CD4-positive, alpha-beta T cell treated with Interleukin-15 for 1 hour (primary cell): ENCODE measurements at regions not wholly inside any gene's neighbourhood (a gene's known extent, or its start where the extent isn't known, plus 50 kb on each side); places are given as distances from the start of the nearest gene placed in this dataset.

Experiments used
- DNase-seq: peaks from one replicate; pipeline ENCODE4 v3.0.0-alpha.2; 2020

DNA sequence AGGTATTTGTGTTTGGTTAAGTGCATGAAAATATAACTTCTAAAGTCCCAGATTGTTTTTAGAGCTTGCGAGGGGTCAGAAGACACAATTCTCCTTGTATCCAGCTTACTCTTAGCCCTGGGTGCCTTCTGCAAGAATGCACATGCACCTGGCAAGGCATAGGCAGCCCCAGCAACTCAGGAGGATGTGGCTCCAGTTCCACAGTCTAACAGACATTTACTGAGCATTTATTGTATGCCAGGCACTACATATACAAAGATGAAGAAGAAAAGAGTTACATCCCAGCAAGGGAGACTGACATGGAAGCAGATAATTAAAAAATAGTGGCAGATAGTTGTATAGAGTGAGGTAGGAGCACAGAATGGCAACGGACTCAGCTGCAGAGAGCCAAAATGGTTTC, 101.1 kb upstream of the FRY start:
- DNase-seq, result no peak

DNA sequence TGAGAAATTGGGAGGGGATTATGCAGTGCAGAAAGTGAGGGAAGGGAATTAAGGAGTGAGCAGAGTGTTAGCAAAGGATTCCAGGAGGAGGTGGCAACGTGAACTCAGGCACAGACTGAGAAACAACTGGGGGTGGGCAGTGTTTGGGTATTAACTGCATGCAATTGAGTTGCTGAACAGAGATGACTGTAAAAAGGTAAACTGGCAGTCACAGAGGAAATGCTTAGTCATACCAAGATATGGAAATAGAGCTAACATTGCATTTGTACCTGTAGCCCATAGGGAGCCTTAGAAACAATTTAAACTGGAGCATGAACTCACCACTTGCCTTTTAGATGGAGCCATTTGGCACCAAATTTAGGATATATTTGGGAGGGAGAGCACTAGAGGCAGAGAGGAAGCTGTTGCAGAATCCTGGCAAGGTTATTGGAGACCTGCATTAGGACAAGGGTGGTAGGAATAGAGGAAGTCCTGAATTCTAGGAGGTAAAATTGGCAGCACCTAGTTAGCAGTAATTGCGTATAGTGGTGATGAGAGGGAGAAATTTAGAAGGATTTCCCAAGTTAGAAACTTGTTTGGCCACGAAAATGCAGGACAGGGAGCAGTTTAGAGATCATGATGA, 100.6 kb upstream of the FRY start:
- DNase-seq, result no peak

DNA sequence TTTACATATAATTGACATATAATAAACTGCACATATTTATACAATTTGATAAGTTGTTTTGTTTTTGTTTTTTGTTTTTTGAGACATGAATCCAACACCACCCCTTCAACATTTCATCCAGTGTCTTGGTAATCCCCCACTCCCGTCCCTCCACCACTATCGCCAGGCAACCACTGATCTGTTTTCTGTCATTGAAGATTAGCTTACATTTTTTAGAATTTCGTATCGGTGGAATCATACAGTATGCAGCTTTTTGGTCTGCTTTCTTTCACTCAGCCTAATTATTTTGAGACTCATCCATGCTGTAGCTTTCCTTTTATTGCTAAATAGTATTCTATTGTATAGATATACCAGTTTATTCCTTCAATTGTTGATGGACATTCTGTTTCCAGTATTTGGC, 94.1 kb upstream of the FRY start:
- no peak for DNase-seq

DNA sequence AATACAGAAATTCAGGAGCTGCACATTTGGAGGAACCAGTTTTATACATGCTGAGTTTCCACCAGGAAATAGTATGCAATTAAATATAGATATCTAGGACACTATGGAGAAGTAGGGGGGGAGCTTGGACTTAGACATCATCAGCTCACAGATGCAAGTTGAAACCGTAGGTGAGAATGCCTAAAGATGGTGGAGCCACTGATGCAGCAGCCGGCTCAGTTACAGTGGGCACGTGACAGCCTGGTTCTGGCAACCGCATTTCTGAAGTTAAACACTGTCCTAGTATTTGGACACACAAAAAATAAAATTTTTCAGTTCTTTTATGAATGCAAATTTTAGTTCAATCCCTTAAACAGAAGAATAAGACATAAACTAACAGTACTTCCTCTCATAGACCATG, 91.5 kb upstream of the FRY start:
- no peak for DNase-seq

DNA sequence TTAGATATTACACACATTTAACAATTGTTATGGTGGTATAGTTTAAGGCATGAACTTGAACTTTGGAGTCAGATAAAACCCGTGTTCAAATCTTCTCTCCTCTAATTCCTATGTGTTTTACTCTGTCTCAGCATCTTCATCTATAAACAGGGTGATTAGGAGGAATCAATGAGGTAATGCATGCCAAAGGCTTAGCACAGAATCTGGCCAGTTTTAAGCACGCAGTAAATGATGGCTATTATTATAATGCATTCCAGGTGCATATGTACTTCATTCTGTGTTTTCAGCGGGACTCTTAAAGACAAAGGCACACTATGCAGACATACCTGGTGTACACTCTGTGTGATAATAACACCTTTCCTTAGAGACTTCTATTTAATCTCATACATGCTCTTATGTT, 88.0 kb upstream of the FRY start:
- no peak for DNase-seq

DNA sequence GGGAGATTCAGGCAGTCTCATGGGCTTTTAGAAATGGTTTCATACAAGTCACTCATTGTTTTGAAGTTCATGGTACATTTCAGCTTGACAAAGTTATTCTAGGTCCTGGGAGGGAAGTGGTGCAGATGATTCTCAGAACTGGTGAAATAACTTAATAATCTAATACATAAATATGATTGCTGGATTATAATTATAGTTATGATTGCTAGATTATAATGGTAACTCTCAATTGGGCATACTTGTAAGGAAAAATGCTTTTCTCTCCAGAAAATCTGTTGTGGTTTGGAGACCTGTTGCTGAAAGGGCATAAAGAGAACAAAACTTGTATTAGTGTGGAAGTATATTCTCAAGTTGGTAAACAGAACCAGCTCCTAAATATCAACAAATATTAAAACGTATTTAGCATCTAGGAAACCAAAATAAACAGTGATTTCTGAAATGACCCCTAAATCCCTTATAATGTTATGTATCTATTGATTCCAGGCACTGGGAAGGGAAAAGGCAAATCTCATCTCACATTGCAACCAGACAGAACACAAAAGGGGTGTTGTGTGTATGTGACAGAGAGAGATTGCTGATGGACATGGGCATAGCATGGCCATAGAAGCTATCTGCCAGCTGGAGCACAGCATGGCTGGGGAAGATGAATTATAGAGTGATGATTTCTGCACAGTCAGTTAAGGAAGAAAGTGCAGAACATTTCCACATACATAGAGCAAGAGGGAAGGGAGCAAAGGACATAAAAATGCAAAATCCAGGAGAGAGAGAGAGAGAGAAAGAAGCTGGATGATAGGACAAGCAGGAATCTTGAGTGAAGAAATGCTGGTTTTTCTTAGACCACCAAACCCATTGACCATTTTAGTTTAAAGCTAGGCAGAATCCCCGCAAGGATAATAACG, 87.1 kb upstream of the FRY start:
- DNase-seq, result no peak

DNA sequence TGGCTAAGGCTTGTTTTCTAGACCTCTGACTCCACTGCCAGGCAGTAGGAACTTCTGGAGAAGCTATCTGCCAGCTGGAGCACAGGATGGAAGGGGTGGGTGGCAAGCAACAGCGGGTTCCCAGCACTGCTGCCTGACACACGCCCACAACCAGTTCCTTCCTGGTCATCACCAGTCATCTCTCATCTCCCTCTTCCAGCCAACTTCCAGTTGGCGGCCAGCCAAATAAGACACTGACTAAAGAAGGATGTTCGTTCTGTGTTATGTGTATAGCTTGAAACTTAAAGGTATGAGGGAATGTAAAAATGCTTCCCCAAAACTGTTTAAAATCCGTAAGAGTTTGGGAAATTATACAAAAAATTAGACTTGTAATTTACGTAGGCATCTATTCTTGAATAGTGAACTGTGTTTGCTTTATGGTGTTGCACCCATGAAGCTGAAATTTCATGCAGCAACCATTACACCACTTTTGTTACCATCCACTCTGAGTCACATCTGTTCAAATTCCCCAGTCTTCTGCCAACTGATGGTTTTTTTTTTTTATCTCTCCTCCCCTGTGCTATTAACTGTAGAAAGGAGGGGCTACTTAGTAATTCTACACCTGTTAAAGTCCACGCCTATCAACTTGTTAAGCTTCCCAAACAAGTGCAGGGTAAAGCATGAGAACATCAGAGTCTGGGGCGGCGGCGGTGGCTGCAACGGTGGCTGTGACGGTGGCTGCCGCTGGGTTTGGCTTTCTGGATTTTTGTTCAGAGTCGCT, 86.2 kb upstream of the FRY start:
- peak; percentile 62 for DNase-seq

DNA sequence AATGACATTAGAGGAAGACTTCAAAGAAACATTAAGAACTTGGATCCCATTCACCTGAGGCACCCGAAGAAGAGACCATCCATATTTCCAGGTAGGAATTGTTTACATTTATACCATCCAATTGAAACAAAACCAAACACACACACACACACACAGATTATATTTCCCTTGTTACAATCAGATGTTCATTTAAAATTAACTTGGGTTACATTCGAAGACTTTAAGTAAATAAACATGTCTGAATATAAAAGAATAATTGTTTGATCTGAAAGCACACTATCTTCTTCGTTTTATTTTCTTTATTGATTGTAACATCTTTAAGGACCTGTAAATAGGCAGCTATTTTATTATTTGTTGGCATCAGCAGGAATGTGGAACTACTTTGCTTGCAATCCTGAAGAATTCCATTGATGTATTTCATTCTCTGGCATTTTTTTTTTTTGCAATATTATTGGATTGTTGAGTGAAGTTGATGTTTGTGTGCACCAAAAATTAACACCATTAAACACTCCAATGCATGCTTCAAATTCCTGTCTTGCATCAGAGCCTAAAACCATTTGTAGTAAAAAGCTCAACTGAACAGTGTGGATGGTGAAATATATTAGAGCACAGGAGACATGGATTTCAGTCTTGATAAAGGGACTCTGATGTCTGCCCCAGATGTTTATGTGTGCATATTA, 85.3 kb upstream of the FRY start:
- no peak for DNase-seq

DNA sequence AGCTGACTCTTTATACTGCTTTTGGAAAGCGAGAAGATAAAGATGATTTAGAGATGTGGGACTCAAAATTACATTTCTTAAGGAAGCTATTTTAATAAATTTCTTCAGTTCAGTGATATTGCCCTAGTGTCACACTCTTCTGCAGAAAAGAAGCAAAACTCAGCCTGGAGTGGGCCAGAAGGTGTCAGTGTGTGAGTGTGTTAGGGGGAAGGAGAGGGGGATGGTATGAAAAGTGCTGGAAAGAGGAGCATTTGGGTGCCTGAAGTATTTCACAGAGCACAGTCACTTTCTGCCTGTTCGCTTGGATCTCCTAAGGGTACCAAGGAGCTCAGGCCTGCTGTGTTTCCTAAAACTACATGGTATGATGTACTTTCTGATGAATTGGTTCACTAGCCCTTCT, 84.5 kb upstream of the FRY start:
- DNase-seq, result no peak

DNA sequence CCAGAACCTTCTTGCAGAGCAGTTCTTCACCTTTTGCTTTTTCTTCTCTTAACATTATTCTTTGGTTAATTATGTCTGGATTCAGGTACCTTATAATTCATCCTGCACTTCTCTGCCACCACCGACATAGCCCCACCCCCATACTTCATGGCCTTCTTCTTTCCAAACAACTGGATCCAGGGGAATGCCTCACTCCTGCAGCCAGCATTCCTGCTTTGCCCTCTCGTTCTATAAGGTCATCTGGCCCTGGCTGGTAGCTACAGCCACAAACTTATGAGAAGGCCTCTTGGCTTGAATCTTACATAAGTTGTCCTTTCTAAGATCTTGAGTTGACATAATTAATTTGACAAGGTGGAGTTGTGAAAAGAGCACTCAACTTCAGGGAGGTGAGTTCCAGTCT, 84.1 kb upstream of the FRY start:
- DNase-seq, result no peak

DNA sequence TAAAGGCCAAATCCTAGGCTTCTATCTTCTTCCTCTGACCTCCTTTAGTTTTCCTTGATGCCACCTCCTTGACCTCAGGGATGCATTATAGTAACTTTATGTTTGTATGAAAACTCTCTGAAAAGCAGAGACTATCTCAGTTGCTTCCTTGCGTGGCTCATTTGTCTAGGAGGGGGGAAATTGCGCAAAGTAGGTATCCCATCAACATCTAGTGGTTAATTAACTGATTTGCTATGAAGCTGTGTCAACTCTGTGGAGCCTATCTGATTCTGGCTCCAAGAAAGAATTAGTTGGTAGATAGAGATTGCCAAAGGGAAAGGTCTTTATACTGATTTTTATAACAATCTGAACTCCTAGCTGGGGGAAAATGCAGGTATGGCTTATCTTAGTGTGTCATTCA, 82.1 kb upstream of the FRY start:
- no peak for DNase-seq

DNA sequence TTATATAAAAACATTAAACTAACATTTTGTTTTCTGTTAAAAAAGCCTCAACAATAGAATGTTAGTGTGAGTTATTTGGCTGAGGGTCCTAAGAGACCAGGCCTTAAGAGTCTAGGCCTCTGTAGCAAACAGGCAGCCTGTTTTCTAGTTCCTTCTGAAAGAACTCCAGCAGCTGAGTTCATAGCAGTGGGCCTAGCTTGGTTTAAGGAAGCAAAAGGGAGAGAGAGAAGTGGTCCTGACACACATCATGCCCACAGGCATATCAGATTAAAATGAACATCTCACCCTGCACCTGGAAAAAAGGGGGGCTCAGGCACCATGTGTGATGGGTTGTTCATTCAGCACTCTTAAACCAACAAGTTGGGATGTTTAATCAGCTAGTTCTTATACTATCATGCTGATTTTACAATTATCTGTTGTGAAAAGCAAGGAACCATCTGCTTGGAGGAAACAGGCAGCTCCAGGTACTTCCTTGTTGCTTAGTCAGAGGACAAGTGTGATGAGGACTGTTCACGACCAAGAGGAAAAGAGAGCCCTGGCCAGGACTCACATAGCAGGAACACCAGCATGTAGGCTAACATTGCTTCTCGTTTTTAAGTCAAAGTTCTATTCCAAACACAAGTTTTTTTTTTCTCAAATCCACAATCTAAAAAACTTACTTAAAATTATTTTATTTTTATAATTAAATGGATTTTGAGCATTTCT, 81.3 kb upstream of the FRY start:
- DNase-seq, result no peak

DNA sequence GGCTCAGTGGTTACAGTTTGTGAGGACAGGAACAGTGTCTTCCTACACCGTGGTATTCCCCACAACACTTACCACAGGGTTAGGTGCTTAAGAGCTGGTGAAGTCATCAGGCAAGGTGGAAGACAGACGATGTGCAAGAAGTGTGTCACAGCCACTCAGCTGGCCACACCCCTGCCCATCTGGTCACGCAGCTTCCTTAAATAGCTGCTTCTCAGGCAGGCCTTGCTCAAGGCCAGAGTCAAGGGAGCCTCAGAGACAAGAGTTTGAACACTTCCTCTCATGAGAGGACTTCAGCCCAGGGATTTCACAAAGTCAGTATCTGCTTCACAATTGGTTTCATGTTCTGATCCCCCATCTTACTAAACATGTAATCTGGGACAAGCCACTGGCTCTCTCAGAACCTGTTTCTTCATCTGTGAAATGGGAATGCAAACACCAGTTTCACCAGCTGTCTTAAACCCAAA, 80.3 kb upstream of the FRY start:
- DNase-seq, result peak; percentile 89

DNA sequence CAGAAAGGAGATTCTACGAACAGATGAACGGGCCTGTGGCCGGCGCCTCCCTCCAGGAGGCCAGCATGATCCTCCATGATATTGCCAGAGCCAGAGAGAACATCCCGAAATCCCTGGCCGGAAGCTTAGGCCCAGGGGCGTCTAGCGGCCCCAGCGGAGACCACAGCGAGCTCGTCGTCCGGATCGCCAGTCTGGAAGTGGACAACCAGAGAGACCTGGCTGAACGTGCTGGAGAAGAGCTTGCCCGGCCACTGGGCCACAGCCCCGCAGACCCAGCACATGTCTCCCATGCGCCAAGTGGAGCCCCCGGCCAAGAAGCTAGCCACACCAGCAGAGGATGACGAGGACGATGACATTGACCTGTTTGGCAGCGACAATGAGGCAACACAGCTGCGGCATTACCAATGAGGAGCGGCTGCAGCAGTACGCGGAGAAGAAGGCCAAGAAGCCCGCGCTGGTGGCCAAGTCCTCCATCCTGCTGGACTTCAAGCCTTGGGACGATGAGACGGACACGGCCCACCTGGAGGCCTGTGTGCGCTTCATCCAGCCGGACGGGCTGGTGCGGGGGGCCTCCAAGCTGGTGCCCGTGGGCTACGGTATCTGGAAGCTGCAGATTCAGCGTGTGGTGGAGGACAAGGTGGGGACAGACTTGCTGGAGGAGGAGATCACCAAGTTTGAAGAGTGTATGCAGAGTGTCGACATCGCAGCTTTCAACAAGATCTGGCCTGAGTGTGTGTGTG, 78.8 kb upstream of the FRY start:
- no peak for DNase-seq

DNA sequence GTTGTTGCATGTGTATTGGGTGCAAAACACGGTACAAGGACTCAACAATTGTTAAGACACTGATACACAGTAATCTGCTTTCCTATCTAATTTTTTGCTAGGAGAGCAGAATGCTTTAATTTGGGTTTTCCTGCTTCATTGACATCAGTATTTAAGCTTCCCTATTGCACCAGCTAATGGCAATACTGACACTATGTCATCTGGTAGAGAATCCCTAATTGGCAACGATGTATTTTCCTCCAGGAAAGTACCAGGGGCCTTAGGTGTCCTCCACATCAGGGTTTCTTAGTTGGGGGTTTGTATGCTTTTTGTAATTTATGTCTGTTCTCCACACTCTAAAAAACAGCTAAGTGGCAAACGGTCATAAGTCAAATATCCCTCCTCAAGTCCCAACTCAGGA, 76.5 kb upstream of the FRY start:
- DNase-seq, result no peak

DNA sequence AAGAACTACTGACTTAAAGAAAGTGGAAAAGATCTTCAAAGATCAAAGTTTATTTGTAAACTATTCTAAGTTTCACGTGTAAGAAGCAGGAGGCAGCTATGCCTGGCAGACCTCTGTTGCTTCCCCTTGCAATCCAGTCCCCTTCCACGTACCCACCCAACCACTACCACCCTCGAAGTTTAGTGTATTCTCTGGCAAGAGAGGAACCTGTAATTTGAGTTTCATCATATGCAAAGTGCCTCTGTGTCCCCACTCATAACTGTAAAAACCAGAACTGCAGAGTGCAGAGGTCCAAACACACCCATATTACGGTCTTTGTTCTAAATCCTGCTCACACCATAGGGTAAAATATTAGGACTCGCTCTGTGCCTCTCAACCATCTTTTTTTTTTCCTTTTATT, 75.8 kb upstream of the FRY start:
- no peak for DNase-seq

DNA sequence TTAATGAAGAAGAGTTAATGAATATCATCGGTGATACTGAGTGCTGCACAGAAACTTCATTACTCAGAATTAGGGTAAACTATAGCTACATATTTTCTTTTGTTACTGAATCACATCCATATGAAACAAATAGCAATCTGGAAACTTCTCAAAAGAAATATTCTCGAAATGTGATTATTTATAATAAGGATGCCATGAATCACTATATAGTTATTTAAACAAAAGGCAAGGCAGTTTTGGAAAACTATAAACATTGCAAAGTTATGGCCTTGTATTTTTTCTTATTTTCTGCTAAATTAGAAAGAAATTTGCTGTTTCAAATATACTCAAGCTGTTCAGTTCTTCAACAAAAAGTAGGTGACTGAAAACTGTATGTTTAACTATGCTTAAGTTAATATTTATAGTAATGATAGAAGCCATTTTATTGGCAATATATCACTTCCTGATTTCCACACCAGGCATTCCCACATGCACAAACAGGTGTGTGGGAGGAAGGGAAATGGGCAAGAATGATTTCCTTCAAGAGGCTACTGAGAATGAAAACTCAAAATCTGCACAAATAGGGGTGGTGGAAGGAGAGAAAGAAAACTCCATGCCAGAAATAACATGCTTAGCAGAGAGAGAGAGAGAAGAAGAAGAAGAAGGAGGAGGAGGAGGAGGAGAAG, 74.5 kb upstream of the FRY start:
- DNase-seq, result no peak

DNA sequence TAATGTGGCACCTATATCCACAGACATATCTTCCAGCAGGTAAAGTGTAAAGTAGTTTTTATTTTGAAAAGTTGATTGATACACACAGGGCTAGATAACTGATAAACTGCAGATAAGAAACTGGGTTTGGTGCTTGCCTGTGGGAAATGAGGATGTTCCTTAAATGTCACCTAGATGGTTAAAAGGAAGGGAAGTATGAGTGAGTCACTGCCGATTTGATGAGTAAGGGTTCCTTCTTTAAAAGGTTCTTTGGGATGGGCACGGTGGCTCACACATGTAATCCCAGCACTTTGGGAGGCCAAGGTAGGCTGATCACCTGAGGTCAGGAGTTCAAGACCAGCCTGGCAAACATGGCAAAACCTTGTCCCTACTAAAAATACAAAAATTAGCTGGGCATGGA, 73.8 kb upstream of the FRY start:
- no peak for DNase-seq

DNA sequence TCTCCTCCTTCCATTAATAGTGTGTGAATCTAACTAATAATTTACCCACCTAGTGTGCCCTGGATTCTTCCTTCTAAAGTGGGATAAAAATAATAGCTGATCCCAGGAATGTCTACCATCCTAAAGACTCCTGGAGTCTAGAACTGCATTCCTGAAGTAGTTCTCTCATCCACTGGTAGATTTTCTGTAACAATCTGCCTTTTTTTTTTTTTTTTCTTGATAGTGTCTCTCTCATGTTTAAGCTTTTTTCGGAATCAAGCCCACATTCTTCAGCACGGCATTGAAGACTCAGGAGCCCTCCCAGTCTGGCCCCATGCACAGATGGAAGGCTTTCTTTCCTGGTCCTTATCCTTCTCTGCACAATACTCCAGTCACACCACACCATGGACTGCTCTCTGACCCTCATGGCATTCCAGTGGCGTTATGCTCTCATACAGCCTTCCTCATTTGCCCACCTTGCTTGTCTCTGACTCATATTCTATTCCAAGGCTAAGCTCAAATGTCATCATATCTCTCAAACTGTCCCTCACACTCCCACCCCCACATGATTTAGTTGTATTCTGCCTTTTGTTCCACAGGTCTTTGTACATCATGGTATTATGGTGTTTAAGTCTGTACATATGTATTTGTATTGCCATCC, 68.7 kb upstream of the FRY start:
- no peak for DNase-seq

DNA sequence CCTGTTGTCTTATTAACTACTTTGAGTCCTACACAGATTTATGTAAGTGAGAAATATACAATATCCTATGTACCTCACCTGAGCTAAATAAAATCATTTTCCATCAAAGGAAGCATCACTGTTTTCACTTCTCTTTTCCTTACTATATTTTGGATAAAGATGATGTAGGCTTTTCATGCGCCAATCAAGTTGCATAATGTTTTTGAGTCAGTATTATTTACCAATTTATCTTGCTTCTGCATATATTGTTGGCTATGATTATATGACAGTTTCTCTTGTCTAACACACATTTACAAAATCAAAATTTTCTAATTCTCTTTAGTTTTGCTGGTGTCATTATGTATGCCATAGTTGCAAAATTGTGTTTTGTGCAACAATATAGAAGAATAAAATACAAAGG, 67.9 kb upstream of the FRY start:
- no peak for DNase-seq

DNA sequence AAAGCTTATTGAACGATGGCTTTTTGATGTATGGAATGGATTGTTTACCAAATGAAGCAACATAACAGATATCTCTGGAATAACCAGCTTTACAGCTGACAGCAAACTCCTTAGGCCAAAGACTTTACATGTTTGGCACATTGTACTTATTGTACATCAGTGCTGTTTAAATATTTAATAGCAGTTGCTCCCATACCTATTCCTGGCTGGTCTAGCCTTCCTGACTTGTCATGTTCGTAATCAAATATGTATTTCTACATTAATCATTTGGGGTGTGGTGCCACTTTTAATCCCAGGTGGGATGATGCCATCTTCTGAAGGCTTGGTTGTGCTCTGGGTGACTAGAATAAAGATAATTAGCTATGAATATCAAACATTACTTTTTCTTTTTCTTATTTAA, 67.4 kb upstream of the FRY start:
- no peak for DNase-seq
